Mammary epithelial cell (primary cell): ENCODE measurements at regions not wholly inside any gene's neighbourhood (a gene's known extent, or its start where the extent isn't known, plus 50 kb on each side); places are given as distances from the start of the nearest gene placed in this dataset.

Experiments used
- EZH2 ChIP-seq: IDR thresholded peaks from 2 replicates; pipeline ENCODE4 v1.6.1; 2012; ENCODE audit warnings: low read length, inconsistent platforms, borderline replicate concordance
- TF ChIP-seq, protein P1 (sequence below), 2 donors: IDR thresholded peaks in 1 of 2; conservative IDR thresholded peaks in 1 of 2; 2 replicates each; pipeline ENCODE4 v1.5.1; 2011 to 2012; ENCODE audit warnings: inconsistent platforms in 2 of 2, low read length in 2 of 2, mild to moderate bottlenecking in 2 of 2, control low read depth in 1 of 2, low read depth in 1 of 2; ENCODE audit not compliant: insufficient read depth in 1 of 2; ENCODE audit errors: extremely low read depth in 1 of 2

DNA sequence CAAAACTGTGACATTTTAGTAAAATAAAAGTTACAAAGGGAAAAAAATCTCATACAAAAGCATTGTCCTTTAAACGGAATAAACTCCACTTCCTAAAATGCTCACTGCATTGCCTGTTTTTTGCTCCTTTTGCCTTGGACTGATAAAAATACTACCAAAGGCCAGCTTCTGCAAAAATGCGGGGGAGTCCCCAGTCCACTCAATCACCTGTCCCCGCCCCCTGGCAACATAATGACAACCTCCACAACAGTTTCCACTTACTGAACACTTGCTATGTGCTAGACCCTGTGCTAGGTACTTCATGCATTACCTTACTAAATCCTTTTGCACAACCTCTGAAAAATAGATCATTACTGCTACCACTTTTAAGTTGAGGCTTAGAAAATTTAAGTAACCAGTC is 172.7 kb upstream of the CCL2 start:
- TF ChIP-seq, protein P1, sequence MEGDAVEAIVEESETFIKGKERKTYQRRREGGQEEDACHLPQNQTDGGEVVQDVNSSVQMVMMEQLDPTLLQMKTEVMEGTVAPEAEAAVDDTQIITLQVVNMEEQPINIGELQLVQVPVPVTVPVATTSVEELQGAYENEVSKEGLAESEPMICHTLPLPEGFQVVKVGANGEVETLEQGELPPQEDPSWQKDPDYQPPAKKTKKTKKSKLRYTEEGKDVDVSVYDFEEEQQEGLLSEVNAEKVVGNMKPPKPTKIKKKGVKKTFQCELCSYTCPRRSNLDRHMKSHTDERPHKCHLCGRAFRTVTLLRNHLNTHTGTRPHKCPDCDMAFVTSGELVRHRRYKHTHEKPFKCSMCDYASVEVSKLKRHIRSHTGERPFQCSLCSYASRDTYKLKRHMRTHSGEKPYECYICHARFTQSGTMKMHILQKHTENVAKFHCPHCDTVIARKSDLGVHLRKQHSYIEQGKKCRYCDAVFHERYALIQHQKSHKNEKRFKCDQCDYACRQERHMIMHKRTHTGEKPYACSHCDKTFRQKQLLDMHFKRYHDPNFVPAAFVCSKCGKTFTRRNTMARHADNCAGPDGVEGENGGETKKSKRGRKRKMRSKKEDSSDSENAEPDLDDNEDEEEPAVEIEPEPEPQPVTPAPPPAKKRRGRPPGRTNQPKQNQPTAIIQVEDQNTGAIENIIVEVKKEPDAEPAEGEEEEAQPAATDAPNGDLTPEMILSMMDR (conservative IDR thresholded peaks at IDR 0.05 in 1 of 2, IDR thresholded peaks at IDR 0.05 in 1 of 2; ENCODE audit: extremely low read depth in 1 of 2, insufficient read depth in 1 of 2, low read depth in 1 of 2, low read length in 2 of 2), result no peak
- TF ChIP-seq EZH2, result no peak
